ENCODE measurements at regions not wholly inside any gene's neighbourhood (a gene's known extent, or its start where the extent isn't known, plus 50 kb on each side); places are given as distances from the start of the nearest gene placed in this dataset.

- CTCF ChIA-PET, result no interaction called here
- no peak overlapping the region for H2AFZ ChIP-seq (ENCODE audit: low read length)
- POLR2A ChIA-PET (ENCODE audit: unreplicated experiment), result no interaction called here
- no peaks in the 10 kb centered on the region for H3K36me3 ChIP-seq (ENCODE audit: low read depth, low read length)
- no peak overlapping the region for H3K4me2 ChIP-seq (ENCODE audit: low read length)
- H3K9ac ChIP-seq (ENCODE audit: low read length), result no peak overlapping the region
- H3K9me2 ChIP-seq (replicated peaks; ENCODE audit: low read length), result no peaks in the 10 kb centered on the region
- ATAC-seq (no peak), DNase-seq (no peak)
- H4K20me1 ChIP-seq (ENCODE audit: low read length), result no peaks in the 10 kb centered on the region
- H3F3A ChIP-seq (ENCODE audit: low read length, unreplicated experiment), result no peaks in the 10 kb centered on the region
- no TSS peak for BruUV-seq (replicated peaks)
- TF ChIP-seq EZH2 (IDR thresholded peaks at IDR 0.05; ENCODE audit: low read length, unreplicated experiment) (no peak), CTCF (conservative IDR thresholded peaks at IDR 0.05; ENCODE audit: low read depth, low read length) (no peak), EZH2phosphoT487 (IDR thresholded peaks at IDR 0.05; ENCODE audit: borderline replicate concordance, low read length) (no peak)
- no peak overlapping the region for H3K27ac ChIP-seq (ENCODE audit: low read length)
- no peak overlapping the region for H3K4me3 ChIP-seq (ENCODE audit: low read length)
- H3K79me2 ChIP-seq (ENCODE audit: low read length), result no peaks in the 10 kb centered on the region
- no peaks in the 10 kb centered on the region for H3K4me1 ChIP-seq (ENCODE audit: insufficient read depth, low read length)
- intact Hi-C loops (cut with micrococcal nuclease), result no loop called here
- H3K27me3 ChIP-seq (ENCODE audit: low read length), result no peaks in the 10 kb centered on the region
- 0 out of 2 replicates have a peak, but pooled peaks cover 10% of the 10 kb centered on the region for H3K9me3 ChIP-seq (ENCODE audit: low read length)
Observed at GRCh38 chr5:15424769-15425168, 75.2 kb upstream of the FBXL7 start.

GRCh38 chr5:15421921-15422412, 78.0 kb upstream of the FBXL7 start:
- no peak for ATAC-seq
- POLR2A ChIA-PET (ENCODE audit: unreplicated experiment), result no interaction called here
- BruUV-seq (replicated peaks), result no TSS peak
- H3K9me2 ChIP-seq (replicated peaks; ENCODE audit: low read length), result no peaks in the 10 kb centered on the region
- no peak overlapping the region for H3K9ac ChIP-seq (ENCODE audit: low read length)
- H3F3A ChIP-seq (ENCODE audit: low read length, unreplicated experiment), result no peaks in the 10 kb centered on the region
- no peaks in the 10 kb centered on the region for H4K20me1 ChIP-seq (ENCODE audit: low read length)
- H2AFZ ChIP-seq (ENCODE audit: low read length), result no peak overlapping the region
- no peak overlapping the region for H3K4me3 ChIP-seq (ENCODE audit: low read length)
- intact Hi-C loops (cut with micrococcal nuclease), result no loop called here
- H3K4me1 ChIP-seq (ENCODE audit: insufficient read depth, low read length), result no peaks in the 10 kb centered on the region
- H3K27ac ChIP-seq (ENCODE audit: low read length), result no peak overlapping the region
- no peaks in the 10 kb centered on the region for H3K27me3 ChIP-seq (ENCODE audit: low read length)
- TF ChIP-seq EZH2 (IDR thresholded peaks at IDR 0.05; ENCODE audit: low read length, unreplicated experiment) (no peak), CTCF (conservative IDR thresholded peaks at IDR 0.05; ENCODE audit: low read depth, low read length) (no peak), EZH2phosphoT487 (IDR thresholded peaks at IDR 0.05; ENCODE audit: borderline replicate concordance, low read length) (no peak)
- DNase-seq, result no peak
- CTCF ChIA-PET, result no interaction called here
- no peak overlapping the region for H3K4me2 ChIP-seq (ENCODE audit: low read length)
- H3K9me3 ChIP-seq (ENCODE audit: low read length), result 0 out of 2 replicates have a peak, but pooled peaks cover 8% of the 10 kb centered on the region
- no peaks in the 10 kb centered on the region for H3K79me2 ChIP-seq (ENCODE audit: low read length)
- H3K36me3 ChIP-seq (ENCODE audit: low read depth, low read length), result no peaks in the 10 kb centered on the region

GRCh38 chr5:15421381-15421780, 78.6 kb upstream of the FBXL7 start:
- no peaks in the 10 kb centered on the region for H3K9me2 ChIP-seq (replicated peaks; ENCODE audit: low read length)
- intact Hi-C loops (cut with micrococcal nuclease), result no loop called here

More at GRCh38 chr5:15421381-15421780, 78.6 kb upstream of the FBXL7 start:
- BruUV-seq (replicated peaks), result no TSS peak
- TF ChIP-seq CTCF (conservative IDR thresholded peaks at IDR 0.05; ENCODE audit: low read depth, low read length), result no peak
- no peak for TF ChIP-seq EZH2 (IDR thresholded peaks at IDR 0.05; ENCODE audit: low read length, unreplicated experiment)
- no peak for TF ChIP-seq EZH2phosphoT487 (IDR thresholded peaks at IDR 0.05; ENCODE audit: borderline replicate concordance, low read length)
- DNase-seq, result no peak
- no peak overlapping the region for H3K9ac ChIP-seq (ENCODE audit: low read length)
- ChIA-PET CTCF (no interaction called here), POLR2A (ENCODE audit: unreplicated experiment) (no interaction called here)
- H3F3A ChIP-seq (ENCODE audit: low read length, unreplicated experiment), result no peaks in the 10 kb centered on the region
- 0 out of 2 replicates have a peak, but pooled peaks cover 8% of the 10 kb centered on the region for H3K9me3 ChIP-seq (ENCODE audit: low read length)
- no peak for ATAC-seq
- H3K4me3 ChIP-seq (ENCODE audit: low read length), result no peak overlapping the region
- H3K4me2 ChIP-seq (ENCODE audit: low read length), result no peak overlapping the region
- no peak overlapping the region for H2AFZ ChIP-seq (ENCODE audit: low read length)
- H4K20me1 ChIP-seq (ENCODE audit: low read length), result no peaks in the 10 kb centered on the region
- H3K4me1 ChIP-seq (ENCODE audit: insufficient read depth, low read length), result no peaks in the 10 kb centered on the region
- H3K79me2 ChIP-seq (ENCODE audit: low read length), result no peaks in the 10 kb centered on the region
- H3K27me3 ChIP-seq (ENCODE audit: low read length), result no peaks in the 10 kb centered on the region
- no peak overlapping the region for H3K27ac ChIP-seq (ENCODE audit: low read length)
- no peaks in the 10 kb centered on the region for H3K36me3 ChIP-seq (ENCODE audit: low read depth, low read length)

Measured in PC-3 (cell line).